ENCODE measurements at regions not wholly inside any gene's neighbourhood (a gene's known extent, or its start where the extent isn't known, plus 50 kb on each side); places are given as distances from the start of the nearest gene placed in this dataset.
"Not testable (repeated sequence)": the region's sequence is repeated elsewhere in the genome, so short reads cannot be mapped to it uniquely, and the experiment has no call there.

DNA sequence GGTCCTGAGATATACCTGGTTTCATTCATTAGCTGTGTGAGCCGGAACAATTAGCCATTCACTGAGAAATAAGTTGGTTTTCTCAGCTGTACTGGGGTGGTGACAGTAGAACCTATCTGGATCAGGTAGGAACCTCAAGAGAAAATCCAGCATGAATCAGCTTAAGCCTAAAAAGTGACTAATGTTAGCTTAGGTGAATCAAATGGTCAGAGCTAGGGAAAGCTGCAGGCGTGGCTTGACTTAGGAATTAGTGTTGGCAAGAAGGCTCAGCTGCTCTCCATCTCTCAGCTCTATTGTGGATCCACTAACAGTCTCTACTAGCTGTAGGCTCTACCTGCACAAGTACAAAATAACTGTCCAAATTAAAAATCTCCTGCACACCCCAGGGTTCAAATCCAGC, 1025.5 kb downstream of the RAB28 start:
- no peak for DNase-seq (ENCODE audit: low spot score)

DNA sequence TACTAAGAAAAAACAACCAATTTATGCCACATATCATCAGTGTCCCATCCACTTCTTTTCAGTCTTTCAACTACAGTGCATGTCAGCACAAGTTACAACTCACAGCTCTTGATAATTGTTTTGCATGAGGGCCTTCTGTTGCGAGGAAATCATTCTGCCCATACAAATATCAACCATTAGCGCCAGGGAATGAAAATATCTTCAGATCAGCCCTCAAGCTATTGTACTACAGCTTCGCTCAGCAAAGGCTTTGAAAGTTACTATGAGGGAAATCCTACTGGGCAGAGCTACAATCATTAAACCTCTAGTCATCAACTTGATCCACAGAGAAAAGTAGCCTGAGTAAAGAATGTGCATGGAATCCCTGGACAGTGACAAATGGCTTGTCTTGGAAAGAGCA, 1023.6 kb upstream of the HS3ST1 start:
- DNase-seq (ENCODE audit: low spot score) = no peak

DNA sequence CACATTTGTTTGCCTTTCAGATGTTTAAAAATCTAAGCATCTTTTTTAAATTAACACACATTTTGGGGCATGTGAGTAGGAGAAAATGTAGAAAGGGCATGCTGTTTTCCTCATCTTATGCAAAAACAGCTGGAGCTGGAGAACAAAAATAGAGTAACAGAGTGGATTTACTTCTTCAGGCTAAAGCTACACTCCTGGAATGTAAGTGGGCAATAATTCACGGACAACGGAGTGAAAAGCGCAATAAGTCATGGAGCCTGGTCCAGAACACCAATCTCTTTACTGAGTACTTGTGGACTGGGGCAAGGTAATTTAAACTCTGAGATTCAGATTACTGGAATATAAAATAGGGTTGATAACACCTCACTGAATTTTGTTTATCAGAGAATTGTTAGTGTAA, 1018.8 kb upstream of the HS3ST1 start:
- DNase-seq (ENCODE audit: low spot score) = no peak

DNA sequence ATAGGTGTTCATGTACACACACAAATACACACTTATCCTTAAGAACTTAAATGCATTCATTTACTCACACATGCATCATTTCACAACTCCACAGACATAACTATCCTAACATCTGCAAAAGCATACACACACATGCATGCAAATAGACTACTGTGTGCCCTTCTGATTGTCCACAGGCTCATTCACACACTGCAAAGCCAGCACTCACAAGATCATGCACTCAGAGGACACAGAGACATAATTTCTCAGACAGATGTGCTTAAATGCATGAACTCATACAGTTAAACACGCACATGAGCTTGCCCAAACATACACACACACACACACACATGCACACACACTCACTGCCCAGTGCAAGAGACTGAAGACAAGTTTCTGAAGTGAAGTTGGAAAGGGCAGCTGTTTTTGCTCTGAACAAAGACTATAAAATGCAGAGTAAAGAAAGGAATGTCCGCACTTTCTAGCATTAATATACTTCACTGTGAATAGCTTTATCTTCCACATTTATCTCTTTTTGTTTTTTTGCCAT, 1018.0 kb upstream of the HS3ST1 start:
- DNase-seq (ENCODE audit: low spot score) = no peak

DNA sequence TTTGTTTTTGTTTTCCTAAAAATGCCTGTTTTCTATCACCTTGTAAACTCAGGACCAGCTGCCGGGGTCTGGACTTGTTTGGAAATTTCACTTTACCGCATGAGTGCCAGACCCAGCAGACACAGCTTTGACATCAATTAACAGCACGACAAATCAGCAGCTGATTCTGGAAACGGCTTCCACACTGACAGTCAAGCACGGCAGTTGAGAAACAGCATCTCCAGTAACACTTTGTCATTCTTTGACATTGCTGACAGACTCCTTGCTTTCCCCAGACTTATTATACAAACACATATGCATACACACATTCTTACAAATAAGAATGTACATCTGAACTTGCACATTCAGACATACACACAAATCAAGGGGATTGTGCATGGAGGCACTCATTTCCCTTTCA, 1017.6 kb upstream of the HS3ST1 start:
- DNase-seq (ENCODE audit: low spot score) = no peak

DNA sequence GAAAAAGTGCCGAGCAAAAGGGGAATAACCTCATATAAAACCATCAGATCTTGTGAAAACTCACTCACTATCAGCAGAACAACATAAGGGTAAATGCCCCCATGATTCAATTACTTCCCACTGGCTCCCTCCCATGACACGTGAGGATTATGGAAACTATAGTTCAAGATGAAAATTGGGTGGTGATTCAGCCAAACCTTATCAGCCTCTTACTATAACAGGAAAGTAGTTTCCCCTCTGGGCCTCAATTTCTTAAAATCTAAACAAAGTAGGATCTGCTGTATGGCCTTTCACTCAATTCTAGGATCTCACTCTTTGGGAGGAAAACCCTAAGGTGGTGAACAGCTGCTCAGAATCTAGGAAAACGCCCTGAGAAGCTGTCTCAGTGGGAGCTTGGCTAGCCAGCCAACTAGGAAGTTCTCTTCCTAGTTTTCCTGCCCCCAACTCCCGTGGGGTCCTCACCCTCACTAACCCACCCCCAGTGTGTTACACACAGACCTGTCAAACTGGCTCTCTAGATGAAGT, 1017.1 kb upstream of the HS3ST1 start:
- DNase-seq (ENCODE audit: low spot score) = no peak

DNA sequence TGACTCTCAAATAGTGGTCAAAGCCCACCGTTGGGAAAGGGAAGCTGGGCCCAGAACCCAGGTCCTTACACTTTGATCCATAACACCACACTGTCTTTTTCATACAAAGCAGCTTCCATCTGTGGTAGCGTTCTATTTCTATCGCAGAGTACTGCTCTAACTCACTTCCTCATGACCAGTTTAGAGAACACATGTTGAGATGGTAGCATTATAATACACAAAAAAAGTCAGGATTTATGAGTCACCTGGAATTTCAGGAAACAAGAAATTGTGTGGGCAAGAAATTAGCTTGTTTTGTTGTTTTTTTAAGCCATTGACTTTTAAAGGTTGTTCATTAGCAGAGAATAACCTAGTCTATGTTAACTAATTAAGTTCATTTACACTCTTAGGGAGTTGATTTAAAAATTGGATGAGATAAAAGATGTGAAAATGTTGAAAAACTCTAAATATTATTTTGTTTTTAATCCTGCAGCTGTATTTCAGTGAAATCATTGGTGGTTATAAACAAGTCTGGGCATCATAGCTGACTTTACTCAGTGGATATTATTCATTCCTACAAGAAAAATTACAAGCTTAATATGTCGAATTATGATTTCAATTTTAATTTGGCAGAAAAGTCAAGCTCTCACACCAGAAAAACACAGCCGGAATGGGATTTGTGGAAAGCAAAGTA, 1011.1 kb upstream of the HS3ST1 start:
- DNase-seq (ENCODE audit: low spot score) = no peak

DNA sequence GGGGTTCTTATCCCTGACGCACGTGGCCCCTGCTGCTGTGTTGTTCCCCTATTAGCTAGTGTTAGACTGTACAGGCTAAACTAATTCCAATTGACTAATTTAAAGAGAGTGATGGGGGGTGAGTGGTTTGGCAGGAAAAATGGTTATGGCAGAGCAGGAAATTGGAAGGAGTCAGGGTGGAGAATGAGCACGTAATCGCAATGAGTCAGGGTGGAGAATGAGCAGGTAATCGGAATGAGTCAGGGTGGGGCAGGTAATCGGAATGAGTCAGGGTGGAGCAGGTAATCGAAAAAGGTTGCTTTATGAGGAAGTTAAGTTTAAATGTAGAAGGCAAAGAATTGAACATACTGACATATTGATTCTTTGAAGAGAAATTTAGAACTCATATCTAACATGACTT, 1002.6 kb upstream of the HS3ST1 start:
- not testable (repeated sequence) for DNase-seq (ENCODE audit: low spot score)

DNA sequence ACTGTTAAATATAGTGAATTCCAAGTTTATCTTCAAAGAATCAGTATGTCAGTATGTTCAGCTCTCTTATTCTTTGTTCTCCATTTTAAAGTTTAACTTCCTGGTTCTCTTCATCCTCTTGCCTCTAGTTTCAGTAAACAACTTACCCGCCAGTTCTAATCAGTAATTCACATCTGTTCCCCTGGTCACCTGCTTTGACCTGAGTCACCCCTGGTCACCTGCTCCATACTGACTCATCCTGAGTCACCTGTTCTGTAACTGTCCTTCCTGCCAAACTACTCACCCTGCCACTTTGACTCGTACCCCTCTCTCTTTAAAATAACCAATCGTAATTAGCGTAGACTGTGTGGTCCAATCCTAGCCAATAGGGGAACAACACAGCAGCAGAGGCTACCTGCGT, 992.7 kb upstream of the HS3ST1 start:
- DNase-seq (ENCODE audit: low spot score) = no peak

DNA sequence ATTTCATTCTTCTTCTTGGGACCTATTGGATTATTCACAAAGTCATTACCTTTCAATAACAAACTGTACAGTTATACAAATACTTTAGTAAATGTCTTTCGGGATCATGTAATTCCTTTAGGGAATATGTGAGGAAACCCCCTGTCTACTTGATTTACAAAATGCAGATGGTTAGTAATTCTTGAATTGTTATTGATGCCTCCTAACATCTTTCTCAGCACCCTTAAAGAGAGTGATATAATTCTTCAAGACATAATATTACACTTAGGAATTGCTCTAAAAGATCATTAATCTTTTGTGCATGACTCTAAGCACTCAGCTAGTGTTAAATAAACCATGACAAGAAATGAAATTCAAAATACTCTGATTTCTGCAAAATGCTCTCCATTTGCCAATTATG, 988.1 kb upstream of the HS3ST1 start:
- DNase-seq (ENCODE audit: low spot score) = no peak

DNA sequence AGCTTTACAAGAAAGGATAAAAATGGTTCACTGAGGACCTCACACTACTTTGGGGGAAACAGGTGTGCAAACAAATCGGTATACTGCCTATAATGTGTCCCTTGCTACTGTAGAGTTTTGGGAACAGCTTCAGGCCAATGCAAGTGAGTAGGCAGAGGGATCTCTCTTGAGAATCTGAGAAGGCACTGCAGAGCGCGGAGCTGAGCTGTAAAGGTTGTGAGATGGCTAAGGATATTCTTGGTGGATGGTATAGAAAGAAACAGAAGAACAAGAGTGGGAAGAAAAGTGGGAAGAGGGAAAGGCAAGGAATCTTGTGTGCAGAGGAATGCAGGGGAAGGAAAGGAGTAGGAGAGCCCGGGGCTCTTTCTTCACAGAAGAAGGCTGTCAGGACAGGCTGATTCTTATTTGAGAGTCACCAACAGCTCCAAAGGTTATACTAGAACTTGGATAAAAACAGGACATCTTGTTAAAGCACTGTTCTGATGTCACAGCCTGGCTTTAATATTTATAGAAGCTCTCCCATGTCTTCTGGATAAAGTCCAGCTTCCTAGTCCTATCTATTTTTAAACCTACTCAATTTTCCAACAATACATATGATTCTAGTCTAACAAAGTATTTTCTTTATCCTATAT, 985.6 kb upstream of the HS3ST1 start:
- no peak for DNase-seq (ENCODE audit: low spot score)

DNA sequence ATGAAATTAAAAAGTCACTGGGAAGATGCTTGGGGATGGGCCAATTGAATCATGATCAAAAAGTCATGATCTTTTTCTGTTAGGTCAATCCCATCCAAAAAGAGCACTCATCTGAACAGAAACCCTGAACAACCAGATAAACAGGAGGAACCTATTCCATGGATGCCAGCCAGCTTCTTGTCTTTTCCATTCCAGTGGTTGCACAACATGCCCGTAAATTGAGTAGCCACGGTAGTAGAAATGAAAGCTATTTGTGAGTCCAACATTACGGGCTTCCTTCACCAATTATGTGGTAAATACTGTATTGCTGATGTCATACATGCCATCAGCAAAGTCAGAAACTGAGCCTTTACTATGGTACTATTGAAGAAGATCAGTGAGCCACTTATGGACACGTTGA, 982.4 kb upstream of the HS3ST1 start:
- no peak for DNase-seq (ENCODE audit: low spot score)

DNA sequence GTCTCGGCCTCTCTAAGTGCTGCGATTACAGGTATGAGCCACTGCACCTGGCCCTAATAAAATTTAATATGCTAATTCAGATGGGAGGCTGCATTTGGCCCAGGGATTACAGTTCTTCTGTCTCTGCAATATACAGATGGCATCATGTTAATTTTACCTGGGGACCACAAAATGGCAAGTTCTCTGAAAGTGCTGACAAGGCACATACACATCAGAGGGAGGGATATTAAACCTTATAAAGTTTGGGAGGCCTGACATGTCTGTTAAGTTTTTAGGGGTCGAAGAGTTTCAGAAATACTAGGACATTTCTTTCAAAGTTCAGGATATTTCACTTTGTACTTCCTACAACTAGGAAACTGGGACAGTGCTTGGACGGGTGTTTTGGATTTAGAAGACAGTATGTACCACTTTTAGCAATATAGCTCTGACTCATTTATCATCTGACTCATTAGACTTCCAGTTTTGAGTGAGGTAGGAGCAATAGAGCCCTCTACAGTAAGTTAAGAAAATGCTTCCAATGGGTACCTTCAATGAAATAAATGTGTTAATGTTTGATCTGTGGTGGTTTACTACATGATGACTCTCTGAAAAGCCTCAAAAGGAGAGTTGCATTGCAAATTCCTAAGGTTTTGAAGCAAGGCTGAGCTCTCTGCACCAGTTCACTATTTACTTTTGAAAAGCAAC, 981.0 kb upstream of the HS3ST1 start:
- DNase-seq (ENCODE audit: low spot score) = no peak

DNA sequence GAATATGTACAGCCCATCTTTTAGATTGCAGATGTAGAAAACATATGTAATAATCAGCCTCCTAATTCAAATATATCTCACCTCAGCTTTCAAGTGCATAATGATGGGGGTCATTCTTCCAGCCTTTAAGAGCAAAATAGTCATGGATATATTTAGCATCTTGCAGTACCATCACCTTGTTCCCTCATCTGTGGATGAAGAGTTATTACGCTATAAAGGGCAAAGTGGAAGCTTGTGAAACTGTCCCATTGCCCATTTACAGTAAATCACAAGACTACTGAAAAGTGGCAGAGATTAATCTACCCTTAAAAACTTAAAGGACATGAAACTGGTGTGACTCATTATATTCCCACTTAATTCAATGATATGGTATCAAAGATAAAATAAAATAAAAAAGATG, 979.7 kb upstream of the HS3ST1 start:
- DNase-seq (ENCODE audit: low spot score) = no peak

DNA sequence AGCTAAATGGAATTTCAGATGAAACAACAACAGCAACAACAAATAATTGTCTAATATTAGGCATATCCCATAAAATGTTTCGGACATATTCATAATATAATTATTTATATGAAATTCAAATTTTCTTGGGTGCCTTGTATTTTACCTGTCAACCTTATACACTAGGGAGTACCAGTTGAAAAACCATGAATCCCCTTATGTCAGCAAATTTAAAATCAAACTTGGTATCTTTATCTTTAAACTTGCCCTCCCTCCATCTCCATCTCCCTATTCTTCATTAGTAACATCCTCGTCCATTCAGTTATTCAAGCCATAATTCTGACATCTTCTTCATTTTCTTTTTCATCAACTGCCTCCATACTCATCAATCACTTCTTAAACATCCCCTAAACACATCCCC, 974.5 kb upstream of the HS3ST1 start:
- DNase-seq (ENCODE audit: low spot score) = no peak

DNA sequence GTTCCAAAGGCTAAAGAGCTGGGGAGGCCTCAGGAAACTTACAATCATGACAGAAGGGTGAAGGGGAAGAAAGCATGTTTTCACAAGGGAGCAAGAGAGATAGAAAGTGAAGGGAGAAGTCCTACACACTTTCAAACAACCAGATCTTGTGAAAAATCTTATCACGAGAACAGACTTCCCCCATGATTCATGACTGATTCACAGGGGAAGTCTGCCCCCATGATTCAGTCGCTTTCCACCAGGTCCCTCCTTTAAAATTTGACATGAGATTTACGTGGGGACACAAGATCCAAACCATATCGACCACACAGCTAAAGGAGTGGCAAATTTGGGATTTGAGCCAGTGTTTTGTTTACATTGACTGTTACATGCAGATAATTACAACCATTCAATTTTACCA, 971.1 kb upstream of the HS3ST1 start:
- no peak for DNase-seq (ENCODE audit: low spot score)

DNA sequence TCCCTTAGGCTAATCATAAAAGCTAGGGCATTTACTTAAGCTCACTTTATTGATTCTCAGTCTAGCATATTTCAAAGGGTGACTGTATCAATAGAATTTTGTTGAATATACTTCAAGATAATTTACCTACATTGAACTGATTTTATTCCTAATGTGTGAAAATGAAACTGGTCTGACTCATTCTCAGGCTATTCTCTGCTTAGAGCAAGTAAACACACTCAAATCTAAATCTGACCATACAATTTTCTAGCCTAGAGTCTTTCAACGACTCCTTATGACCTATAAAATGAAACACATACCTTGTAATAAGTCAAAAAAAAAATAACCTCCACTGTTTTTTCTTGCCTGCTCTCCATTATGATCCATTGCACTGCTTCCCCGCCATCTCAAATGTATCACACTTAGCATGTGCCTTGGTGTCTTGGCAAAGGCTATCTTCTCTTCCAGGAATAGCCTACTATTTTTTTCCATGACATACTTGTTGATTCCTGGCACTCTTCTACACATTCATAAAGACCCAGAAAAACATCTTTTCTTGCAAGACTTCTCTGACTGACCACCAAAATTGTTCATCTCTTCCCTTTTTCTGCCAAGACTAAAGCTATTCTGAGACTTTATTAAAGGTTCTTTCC, 965.1 kb upstream of the HS3ST1 start:
- DNase-seq (ENCODE audit: low spot score) = no peak

DNA sequence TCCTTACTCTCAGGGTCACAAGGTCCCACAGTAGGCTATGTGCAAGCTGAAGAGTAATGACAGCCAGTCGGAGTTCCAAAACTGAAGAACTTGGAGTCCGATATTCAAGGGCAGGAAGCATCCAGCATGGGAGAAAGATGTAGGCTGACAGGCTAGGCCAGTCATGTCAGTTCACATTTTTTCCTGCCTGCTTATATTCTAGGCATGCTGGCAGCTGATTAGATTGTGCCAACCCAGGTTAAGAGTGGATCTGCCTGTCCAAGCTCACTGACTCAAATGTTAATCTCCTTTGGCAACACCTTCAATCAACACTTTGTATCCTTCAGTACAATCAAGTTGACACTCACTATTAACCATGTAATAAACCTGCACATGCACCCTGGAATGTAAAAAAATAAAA, 960.9 kb upstream of the HS3ST1 start:
- no peak for DNase-seq (ENCODE audit: low spot score)

DNA sequence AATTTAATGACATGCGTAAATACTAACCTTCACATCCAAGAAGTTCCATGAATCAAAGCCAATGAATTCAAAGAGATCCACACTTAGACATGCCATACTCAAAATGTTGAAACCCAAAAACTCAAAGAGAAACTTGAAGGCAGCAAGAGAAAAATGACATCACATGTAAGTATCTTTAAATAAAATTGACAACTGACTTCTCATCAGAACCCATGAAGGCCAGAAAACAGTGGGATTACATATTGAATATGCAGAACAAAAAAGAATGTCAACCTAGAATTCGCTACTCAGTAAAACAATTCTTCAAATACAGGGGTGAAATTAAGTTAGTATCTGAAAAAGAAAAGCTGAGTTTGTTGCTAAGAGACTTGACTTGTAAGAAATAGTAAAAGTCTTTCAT, 953.9 kb upstream of the HS3ST1 start:
- DNase-seq (ENCODE audit: low spot score) = no peak

DNA sequence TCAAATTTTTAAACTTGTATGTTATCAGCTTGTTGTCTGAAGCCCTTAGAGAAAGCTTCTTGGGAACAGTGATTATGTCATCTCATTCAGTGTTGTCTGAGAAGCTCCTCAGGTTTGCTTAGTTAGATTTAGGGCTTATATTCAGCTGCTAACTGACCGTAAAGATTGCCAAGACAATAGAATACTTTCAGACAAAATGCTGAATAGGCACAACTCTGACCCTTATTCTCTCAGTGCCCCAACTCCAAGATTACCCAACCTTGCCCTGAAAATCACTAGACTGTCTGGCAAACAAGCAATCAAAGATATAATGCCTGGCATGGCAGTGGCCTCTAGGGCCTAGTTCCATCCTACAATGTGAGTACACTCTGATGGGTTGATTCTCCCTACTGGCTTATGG, 950.5 kb upstream of the HS3ST1 start:
- no peak for DNase-seq (ENCODE audit: low spot score)

DNA sequence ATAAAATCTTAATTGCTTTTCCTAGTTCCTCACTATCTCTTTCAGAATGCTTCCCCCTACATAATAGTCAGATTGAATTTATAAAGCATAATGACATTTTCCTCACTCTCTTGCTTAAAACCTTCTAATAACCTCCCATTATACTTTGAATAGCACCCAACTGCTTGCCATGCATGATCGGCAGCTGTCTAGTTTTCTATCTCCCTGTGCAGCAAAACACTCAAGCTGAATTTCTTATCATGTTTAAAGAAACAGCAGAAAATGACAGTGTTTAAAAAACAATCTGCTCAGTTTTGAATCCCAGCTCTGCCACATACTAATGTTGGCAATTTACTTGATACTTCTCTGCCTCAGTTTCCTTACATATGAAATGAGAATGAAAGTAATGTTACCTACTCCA, 947.1 kb upstream of the HS3ST1 start:
- no peak for DNase-seq (ENCODE audit: low spot score)

DNA sequence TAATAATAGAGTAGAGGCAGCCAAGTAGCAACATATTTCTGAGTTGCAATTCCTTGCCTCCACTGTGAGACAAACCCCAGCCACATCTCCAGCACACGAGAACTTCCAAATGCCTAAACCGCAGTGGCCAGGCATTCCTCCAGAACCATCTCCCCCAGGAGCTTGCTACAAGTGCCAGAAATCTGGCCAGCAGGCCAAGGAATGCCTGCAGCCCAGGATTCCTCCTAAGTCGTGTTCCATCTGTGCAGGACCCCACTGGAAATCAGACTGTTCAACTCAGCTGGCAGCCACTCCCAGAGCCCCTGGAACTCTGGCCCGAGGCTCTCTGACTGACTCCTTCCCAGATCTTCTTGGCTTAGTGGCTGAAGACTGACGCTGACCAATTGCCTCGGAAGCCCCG, 937.2 kb upstream of the HS3ST1 start:
- DNase-seq (ENCODE audit: low spot score) = not testable (repeated sequence)

DNA sequence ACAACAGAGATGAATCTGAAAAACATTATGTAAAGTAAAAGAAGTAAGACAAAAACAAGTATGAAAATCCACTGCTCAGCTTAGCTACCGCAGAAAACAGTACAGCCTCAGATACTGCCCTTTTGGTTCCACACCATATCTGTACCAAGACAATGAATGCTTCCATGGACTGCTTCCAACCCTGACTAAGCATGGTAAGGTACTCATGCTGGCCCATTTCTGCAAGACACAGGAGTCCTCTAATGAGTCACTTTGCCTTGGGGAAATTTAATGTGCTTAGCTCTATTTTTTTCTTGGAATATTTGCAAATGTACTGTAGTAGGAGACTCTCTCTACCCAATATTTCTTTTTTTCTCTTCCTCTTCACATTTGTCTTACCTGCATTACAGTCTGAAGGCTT, 931.7 kb upstream of the HS3ST1 start:
- no peak for DNase-seq (ENCODE audit: low spot score)
